ENCODE measurements at regions not wholly inside any gene's neighbourhood (a gene's known extent, or its start where the extent isn't known, plus 50 kb on each side); places are given as distances from the start of the nearest gene placed in this dataset.

DNA sequence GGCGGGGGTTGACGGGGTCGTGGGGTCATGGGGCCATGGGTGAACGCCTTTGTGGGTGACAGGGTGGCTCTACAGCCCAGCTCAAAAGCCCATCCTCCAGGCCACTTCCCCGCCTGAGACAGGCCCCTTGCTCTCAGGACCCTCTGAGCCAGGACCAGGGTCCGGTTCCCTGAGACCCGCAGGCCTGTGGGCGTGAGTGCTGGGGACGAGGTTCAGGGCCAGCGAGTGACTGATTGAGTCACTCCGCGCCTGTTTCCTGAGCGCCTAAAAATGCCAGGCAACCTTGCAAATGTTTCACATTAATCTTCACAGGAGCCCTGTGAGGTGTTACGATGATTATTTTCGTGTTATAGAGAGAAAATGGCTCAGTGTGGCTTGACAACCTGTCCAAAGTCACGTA lies 97.8 kb downstream of the ZNF674 start:
- peak; percentile 21 for DNase-seq (ENCODE audit: low read depth)

DNA sequence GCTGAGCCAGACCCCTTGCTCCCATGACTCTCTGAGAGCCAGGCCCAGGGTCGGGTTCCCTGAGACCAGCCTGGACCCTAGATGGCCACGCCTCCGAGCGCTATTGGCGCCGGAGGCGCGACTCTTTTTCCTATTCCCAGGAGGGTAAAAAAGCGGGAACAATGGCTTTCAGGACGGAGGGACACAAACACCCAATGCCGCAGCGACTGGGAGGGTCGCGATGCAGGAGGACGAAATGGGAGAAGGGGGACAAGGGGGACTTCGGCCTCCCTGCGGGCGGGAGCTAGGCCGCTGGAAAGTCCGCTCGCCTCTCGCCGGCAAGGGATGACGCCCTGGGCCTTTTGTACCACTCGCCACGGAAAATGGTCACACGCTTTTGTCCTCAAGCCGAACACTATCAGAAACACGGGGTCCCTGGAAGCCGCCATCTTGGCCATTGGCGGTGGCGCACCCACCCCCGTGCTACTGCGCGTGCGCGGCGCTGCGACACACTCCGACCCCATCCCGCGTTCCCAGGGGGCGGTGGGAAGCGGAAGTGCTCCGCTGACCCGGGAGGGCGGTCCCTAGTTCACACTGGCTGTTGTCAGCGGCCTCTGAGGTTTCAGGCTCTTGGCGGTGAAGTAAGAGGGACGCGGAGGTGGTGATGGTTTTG lies 98.4 kb downstream of the ZNF674 start:
- peak; percentile 85 for DNase-seq (ENCODE audit: low read depth)

DNA sequence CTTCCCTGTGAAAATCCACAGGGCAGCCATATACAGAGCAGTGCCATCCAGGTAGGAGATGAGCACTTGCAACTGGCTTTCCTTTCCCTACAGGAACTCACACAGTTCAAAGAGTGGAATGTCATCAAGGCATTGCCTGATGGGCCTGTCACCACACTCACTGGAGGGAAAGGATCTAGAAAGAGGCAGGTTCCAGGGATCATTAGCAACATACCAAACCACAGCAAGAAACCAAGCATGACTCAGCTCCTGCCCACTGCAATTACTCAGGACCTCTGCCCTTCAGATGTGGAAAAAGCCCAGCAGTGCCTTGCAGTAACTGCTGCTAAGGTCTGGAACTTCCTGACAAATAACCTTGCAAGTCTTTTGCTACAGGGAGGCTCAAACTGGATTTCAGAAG lies 101.2 kb downstream of the ZNF674 start:
- peak; percentile 96 for DNase-seq (ENCODE audit: low read depth)

DNA sequence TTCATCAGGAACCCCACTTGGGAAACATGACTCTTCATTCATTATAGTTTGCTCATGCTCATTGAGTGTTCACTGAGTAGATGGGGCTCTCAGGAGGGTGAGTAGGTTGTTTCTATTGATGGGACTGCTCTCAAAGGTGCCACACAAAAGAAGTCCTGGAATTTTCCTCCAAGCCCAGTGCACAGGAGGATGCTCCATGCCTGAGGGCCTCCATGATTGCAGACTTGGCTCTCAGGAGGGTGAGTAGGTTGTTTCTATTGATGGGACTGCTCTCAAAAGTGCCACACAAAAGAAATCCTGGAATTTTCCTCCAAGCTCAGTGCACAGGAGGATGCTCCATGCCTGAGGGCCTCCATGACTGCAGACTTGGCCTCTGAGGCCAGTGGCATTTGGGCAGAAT lies 108.5 kb downstream of the ZNF674 start:
- DNase-seq (ENCODE audit: low read depth): no peak

DNA sequence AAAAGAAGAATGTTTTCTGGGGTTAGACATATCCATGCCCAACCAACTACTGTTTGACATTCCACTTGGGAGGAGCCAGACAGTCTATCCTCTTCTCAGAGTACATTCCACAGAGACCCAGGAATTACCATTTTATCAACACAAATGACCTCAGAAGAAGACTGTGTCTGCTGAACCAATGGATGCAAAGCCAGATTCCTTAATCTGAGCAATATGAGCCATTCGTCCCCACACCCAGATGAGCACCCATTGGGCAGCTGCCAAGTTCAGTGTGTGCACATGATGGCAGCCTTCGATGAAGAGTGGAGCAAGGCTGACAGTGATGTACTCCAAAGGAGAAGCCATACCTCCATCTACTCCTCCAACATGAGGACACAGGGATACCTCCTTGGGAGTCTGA lies 111.3 kb downstream of the ZNF674 start:
- DNase-seq (ENCODE audit: low read depth): no peak

DNA sequence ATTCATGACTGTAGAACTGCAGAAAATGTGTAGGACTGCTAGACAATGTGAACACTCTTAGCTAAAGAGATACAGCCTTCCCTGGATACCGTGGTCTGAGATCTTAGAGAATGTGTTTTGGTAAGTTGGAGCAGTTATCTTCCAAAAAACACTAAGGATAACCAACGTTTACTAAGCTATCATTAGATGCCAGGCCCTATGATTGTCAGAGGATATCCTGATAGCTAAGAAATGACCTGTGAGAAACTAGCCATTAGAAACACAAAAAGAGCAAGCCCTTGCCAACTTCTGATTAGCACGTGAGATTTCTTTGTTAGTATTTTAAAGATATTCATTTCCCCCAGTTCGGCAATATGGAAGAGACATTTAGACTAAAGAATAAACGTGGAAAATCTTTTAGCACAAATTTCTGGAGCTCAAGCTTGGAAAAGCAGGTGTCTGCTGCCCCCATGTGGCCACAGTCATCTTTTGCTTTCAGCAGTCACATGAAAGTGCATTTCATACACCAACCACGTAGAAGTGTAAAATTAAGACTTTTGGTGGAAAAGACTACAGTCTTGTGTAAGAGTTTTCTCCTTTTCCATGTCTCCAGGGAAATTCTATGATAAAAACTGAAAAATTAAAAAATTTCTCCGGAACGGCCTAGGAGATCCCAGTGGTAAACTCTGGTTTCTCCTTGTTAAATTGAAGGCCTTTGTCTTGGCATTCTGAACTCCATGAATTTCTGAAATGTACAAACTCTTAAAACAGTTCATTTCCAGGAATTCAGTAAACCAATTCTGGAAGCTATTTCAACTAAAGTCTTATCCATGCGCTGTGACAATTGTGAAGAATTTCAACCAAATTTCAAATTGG lies 136.4 kb downstream of the ZNF674 start:
- DNase-seq (ENCODE audit: low read depth): peak; percentile 65

DNA sequence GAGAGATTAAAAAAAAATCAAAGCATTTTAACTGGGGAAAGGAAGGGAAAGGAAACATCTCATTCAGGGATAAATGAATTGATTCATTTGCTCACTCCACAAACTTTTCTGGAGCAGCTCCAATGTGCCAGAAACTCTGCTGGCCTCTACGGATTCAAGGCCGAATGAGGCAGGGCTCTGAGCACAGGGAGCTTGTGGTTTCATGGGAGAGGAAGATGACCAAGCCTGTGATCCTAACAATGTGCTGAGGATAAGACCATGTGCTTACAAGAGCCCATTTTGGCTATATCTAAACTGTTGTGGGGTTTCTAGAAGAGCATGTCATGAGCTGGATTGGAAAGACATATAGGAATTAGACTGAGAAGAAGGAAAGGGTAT lies 137.5 kb downstream of the ZNF674 start:
- peak; percentile 49 for DNase-seq (ENCODE audit: low read depth)

DNA sequence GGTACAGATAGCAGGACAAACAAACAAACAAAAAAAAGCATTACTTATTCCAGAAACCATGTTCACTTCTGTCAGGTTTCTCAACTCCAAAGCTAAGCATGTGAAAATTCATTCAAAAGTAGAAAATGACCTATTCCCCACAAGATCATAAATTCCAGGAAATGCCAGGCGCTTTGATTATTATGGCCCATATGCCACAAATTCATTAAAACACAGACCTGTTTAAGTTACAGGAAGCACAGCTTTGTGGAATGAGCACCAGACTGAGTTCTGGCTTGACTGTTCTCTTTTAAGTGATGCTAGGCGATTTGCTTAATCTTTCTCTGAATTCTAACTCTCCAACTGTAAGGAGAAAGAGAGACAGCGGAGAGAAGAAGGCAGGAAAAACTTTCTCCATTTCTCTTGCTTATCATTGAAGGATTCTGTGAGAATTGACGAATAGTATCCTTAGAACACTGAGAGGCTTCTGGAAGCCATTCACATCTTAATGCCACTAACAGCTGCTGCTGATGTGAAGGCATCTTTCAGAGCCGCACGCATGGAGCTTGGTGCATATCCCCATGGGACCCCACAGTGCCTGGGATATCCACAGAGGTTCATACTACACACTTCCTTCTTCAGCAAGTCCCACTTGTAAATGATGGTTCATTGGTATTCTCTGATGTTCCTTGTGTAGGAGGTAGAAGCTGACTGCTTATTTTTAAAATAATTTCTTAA lies 138.0 kb downstream of the ZNF674 start:
- no peak for DNase-seq (ENCODE audit: low read depth)

DNA sequence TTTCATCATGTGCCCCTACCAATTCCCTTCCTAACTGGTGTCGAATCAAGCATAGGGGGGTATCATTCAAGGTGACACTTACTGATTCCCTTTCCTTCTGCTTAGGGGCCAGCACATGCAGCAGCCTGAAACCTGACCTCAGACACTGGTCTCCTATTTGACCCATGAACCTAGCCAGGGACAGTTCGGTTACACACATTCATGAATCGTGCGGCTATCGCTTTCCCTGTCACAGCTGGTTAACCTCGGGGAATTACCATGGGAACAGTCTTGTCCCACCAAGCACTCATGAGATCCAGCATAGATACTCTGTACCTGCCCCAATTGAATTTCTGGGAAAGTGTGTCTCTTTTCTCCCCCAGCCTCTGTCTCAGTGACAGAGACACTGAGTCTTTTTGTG lies 140.4 kb downstream of the ZNF674 start:
- DNase-seq (ENCODE audit: low read depth): no peak

DNA sequence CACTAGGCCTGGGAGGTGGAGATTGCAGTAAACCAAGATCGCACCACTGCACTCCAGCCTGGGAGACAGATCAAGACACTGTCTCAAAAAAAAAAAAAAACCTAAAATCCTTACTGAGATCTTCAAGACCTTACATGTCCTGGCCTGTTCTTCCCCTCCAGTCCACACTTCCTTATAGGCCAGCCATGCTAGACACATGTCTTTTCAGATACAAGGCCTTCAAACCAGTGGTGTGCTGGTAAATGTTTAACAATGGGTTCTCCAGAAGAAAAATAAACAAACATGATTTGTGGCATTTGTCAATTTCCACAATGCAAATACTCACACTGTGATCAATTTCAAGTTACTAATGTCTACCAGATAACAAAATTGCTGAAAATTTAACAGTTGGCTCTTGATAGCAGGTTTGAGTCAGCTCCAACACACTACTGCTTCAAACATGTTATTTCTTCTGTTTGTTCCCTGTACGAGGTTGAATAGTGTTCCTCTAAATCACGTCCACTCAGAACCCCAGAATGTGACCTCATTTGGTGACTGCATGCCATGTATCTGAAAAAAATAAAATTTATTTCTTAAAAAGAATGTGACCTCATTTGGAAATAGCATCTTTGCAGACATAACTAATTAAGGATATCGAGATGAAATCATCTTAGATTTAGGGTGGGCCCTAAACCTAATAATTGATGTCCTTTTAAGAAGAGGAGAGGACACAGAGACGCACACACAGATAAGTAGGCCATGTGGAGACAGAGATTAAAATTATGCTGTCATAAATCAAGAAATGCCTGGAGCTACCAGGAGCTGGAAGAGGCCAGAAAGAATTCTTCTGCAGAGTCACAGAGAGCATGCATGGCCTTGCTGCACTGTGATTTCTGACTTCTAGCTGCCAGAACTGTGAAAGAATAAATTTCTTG lies 144.4 kb downstream of the ZNF674 start:
- no peak for DNase-seq (ENCODE audit: low read depth)

DNA sequence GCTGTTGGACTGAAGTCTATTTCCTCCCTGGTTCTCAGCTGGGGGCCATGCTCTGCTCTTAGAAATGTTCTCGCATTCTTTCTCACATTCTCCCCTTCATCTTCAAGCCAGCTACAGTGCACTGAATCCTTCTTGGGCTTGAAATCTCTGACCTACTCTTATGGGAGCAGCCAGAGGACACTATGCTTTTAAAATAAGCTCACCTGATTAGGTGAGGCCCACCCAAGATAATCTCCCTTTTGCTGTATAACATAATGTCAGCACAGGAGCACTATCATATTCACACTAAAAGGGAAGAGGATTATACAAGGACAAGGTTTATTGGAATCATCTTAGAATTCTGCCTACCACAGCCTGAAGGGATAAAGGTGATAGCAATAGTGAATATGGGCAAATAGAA lies 146.3 kb downstream of the ZNF674 start:
- DNase-seq (ENCODE audit: low read depth): no peak

DNA sequence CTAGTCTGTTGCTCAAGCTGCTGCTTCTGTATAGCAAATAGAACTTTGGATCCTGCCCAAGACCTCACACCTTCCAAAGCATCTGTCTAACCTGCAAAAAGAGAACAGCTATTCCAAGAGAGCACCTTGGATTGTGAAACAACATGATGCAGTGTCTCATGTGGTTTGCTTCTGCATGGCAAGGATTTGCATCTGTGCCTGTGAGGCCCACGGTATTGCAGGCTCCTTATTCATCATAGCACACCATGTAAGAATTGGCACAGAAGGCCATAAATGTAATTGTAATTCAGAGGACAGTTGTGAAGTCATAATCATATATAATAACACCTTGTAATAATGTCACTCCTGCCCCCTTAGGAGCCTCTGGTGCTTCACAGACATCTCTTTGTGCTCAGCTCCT lies 147.1 kb downstream of the ZNF674 start:
- no peak for DNase-seq (ENCODE audit: low read depth)

DNA sequence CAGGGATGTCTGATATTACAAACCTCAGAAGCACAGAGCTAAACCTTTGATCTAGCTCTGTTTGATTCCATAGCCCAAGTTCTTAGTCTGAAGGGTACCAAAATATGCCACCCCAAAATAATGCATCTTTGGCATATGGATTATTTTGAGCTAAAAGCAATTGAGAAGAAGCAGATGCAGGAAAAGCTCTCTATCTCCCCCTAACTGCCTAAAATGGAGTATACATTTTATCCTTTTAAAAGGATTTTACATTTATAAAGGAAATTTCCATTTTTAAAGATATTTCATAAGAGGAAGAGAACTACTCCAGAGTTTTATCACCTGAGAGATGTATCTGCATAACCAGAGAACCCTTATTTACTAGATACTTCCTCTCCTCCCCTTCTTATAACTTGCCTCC lies 158.7 kb downstream of the ZNF674 start:
- DNase-seq (ENCODE audit: low read depth): no peak

DNA sequence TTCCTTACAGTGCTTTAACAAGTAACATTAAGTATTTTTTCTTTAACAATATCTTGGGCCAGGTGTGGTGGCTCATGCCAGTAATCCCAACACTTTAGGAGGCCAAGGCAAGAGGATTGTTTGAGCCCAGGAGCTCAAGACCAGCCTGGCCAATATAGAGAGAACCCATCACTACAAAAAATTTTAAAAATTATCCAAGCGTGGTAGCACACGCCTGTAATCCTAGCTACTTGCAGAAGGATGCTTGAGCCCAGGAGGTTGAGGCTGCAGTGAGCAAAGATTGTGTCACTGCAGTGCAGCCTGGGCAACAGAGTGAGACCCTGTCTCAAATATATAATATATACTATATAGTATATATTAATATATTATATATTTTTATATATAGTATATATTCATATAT lies 162.2 kb downstream of the ZNF674 start:
- DNase-seq (ENCODE audit: low read depth): no peak

DNA sequence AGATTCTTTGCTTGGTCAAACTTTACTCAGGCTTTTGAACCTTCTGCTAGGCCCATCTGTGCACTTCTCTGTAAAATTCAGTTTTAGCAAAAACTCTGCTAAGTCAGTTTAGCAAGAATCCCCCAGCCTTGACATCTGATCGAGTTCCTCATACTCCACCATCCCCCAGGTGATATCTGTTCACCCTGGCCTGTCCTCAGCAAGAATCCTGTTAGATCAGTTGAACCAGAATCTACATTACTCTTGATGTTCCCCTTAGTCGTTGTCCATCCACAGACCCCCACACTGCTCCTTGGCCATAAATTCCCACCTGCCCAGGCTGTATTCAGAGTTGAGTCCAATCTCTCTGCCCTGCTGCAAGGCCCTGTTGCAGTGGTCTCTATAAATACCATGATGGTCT lies 162.6 kb downstream of the ZNF674 start:
- DNase-seq (ENCODE audit: low read depth): no peak

DNA sequence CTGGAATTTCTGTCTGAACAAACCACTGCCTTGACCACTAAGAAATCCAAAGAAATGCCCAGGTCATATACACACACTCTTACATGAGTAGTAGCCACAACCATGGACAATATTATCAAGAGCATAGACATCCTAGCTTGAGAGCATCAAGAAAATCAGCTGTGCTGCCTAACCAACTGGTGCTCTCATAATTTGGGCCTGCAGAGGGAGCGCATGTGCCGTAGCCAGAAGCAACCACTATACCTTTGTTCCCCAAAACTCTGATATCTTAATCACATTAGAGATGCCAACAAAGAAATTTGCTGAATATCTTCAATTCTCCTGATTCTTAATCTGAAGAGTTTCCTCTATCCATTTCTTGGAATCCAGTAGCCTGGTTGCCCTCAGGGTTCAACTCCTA lies 163.6 kb downstream of the ZNF674 start:
- peak; percentile 44 for DNase-seq (ENCODE audit: low read depth)

DNA sequence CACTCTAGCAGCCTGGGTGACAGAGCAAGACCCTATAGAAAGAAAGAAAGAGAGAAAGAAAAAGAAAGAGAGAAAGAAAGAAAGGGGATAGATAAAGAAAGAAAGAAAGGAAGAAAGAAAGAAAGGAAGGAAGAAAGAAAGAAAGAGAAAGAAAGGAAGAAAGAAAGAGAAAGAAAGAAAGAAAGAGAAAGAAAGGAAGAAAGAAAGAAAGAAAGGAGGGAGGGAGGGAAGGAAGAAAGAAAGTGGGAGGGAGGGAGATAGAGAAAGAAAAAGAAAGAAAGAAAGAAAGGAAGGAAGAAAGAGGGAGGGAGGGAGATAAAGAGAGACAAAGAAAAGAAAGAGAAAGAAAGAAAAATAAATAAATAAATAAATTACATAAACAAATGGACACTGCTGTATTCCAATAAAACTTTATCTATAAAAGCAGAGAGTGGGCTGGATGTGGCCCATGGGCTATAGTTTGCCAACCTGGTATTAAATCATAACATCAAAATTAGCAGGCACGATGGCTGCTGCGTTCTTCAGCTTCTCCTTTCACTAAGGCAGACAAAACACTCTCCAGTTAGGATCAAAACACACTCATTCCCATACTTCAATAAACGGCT lies 165.0 kb downstream of the ZNF674 start:
- DNase-seq (ENCODE audit: low read depth): peak; percentile 9

DNA sequence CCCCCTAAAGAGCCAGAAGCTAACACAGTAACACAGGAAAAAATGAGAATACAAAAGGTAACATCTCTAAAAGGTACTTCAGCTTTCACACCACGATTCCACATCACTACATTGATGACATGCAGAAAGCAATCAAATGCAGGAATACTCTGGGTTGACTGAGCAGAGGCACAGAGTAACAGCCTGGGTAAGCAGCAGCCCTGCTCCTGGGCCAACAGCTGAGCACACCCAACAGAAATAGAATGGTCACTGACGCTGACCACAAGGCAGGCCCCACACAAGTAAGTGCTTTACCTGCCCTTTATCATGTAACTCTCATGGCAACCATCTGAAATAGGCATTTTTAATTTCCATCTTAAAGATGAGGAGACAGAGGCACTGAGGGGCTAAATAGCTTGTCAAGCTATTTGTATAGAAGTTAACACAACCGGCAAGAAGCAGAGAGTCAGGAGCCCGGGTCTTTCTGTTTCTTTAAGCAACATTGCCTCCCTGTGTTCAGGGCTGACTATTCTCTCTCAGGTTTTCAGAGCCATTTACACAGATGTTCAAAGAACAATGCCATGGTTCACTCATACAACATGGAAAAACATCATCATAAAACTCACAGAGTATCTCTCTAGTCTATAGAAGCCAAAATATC lies 168.9 kb downstream of the ZNF674 start:
- peak; percentile 74 for DNase-seq (ENCODE audit: low read depth)

DNA sequence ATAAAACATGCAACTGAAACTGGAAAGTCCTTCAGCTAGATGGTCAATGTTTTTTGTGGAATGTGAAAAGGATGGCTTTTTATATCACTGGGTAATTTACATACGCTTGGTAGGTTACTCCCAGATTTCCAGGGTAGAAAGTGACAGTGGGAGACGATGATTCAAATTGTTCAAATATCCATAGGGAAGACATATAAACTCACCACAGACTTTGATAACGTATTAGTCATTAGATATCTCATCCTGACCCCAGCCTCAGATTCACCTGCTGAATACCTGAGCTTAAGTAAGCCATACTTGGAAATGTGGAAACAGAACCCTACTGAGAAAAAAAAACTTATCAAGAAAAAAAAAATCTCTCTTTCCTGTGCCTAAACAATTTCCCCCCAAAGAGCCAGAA lies 169.4 kb downstream of the ZNF674 start:
- DNase-seq (ENCODE audit: low read depth): no peak

DNA sequence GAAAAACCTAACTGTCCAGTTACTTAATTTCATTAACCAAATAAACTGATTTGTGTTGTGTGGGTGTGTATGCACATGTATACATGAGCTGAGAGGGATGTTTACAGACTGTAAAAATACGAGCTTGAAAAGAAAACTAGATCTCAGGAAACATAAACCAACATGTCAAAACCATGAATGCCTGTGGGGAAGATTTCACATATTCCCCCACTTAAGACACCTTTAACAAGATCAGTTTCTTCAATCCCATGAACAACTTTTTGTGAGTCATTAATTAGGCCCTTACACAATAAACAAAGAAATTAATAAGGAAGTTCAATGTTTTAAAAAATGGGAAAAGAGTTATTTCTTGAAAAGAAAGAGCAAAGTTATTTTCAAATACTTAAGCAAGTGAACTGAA lies 170.8 kb downstream of the ZNF674 start:
- DNase-seq (ENCODE audit: low read depth): no peak

DNA sequence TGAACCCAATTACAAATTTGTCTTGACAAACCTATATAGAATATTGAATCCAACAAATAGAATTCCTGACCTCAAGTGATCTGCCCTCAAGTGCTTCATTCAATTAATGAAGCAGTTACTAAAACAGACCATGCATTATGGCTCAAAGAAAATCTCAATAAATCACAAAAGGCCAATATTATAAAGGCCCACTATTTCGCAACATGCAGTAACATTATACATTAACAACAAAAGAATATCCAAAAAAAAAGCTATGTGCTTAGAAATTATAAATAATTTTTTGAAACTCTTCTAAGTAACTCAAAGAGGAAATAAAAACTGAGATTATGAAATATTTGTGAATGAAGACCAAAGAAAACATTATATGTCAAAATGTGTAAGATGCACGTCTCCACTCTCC lies 177.7 kb downstream of the ZNF674 start:
- no peak for DNase-seq (ENCODE audit: low read depth)
